K562 (cell line): ENCODE measurements at regions not wholly inside any gene's neighbourhood (a gene's known extent, or its start where the extent isn't known, plus 50 kb on each side); places are given as distances from the start of the nearest gene placed in this dataset.

Experiments used
- ATAC-seq: fragments of 200-7000 bp; cut with Tn5 transposase; 3 replicates; pipeline ENCODE4 v1.9.1; 2020; ENCODE audit warnings: moderate library complexity
- BruUV-seq: library from RNA; stranded (reverse); fragments of 400-500 nt; replicated peaks from 2 replicates; lab custom pipeline; 2021; lab: Mats Ljungman, UMichigan
- CTCF ChIA-PET: fragments of 300-600 bp; formaldehyde crosslinking; extraction: SDS; loops from one replicate; lab custom pipeline; 2021; ENCODE audit warnings: low intra/inter-chr PET ratio; lab: Yijun Ruan, JAX
- POLR2A ChIA-PET: fragments of 300-600, 350-650 bp; sonication (Branson Sonifier 250); formaldehyde crosslinking; extraction: SDS; loops from one replicate; lab custom pipeline; 2021; ENCODE audit warnings: antibody characterized with exemption, inconsistent platforms; lab: Yijun Ruan, JAX
- DNase-seq, 4 experiments: peaks; one replicate each; pipeline versions ENCODE4 v3.0.0 to v3.0.0-alpha.2; 2011 to 2018; ENCODE audit warnings: low spot score in 3 of 4, mixed read lengths in 3 of 4; ENCODE audit errors: extremely low read depth in 1 of 4
- FAIRE-seq: peaks from 2 replicates; lab custom pipeline; 2011; peaks lifted over from hg19 to GRCh38; lab: Jason Lieb, UNC
- H2AFZ ChIP-seq: 2 replicates; pipeline ENCODE4 v1.6.0; 2011; ENCODE audit warnings: low read depth, low read length, control low read depth, inconsistent platforms
- H3K27ac ChIP-seq: fragments of 200-600 bp; 3 replicates; pipeline ENCODE4 v1.8.0; 2011; ENCODE audit warnings: low read depth, mild to moderate bottlenecking, control low read depth, inconsistent platforms, low read length, moderate library complexity, mixed read lengths; ENCODE audit errors: extremely low read depth
- H3K27me3 ChIP-seq, 2 experiments: fragments of 300-600 bp in 1 of 2; 2 replicates in 1 of 2; 3 replicates in 1 of 2; pipeline versions ENCODE4 v1.6.0 to v1.8.0; 2011; ENCODE audit warnings: inconsistent platforms in 2 of 2, low read length in 2 of 2, mild to moderate bottlenecking in 1 of 2, mixed read lengths in 1 of 2, moderate library complexity in 1 of 2; ENCODE audit not compliant: control insufficient read depth in 2 of 2, insufficient read depth in 2 of 2
- H3K36me3 ChIP-seq: fragments of 300-600 bp; 3 replicates; pipeline ENCODE4 v1.8.0; 2011; ENCODE audit warnings: mild to moderate bottlenecking, low read length, inconsistent platforms; ENCODE audit not compliant: control insufficient read depth, insufficient read depth
- H3K4me1 ChIP-seq, 2 experiments: fragments of 200-600 bp in 1 of 2; replicated peaks in 1 of 2; 2 replicates in 1 of 2; 3 replicates in 1 of 2; pipeline versions ENCODE4 v1.5.1 to v1.8.0; 2011; ENCODE audit warnings: inconsistent platforms in 2 of 2, low read length in 2 of 2, mild to moderate bottlenecking in 1 of 2, mixed read lengths in 1 of 2, moderate library complexity in 1 of 2; ENCODE audit not compliant: control insufficient read depth in 2 of 2, insufficient read depth in 2 of 2
- H3K4me2 ChIP-seq: 2 replicates; pipeline ENCODE4 v1.6.1; 2011; ENCODE audit warnings: low read length, control low read depth, inconsistent platforms, mixed read lengths; ENCODE audit not compliant: insufficient read depth
- H3K4me3 ChIP-seq: fragments of 200-600 bp; sonication (generic), shearing (Covaris generic); 2 replicates; pipeline ENCODE4 v1.5.1; 2016; ENCODE audit warnings: control low read depth, inconsistent platforms
- H3K79me2 ChIP-seq: fragments of 200-600 bp; 3 replicates; pipeline ENCODE4 v1.8.0; 2011; ENCODE audit warnings: low read length, inconsistent platforms; ENCODE audit not compliant: control insufficient read depth, insufficient read depth
- H3K9ac ChIP-seq, 2 experiments: 2 replicates each; pipeline versions ENCODE4 v1.6.0 to v1.6.1; 2011; ENCODE audit warnings: low read depth in 2 of 2, low read length in 2 of 2, control low read depth in 1 of 2, inconsistent platforms in 1 of 2, mild to moderate bottlenecking in 1 of 2, mixed read lengths in 1 of 2; ENCODE audit not compliant: insufficient read depth in 1 of 2
- H3K9me1 ChIP-seq: one replicate; pipeline ENCODE4 v1.6.0; 2011; ENCODE audit warnings: inconsistent platforms, mild to moderate bottlenecking, low read length, moderate library complexity; ENCODE audit not compliant: control insufficient read depth, insufficient read depth
- H3K9me3 ChIP-seq: replicated peaks from 2 replicates; pipeline ENCODE4 v1.5.1; 2011; ENCODE audit warnings: low read depth, low read length, inconsistent platforms; ENCODE audit not compliant: control insufficient read depth, insufficient read depth
- H4K20me1 ChIP-seq: replicated peaks from 2 replicates; pipeline ENCODE4 v1.6.1; 2011; ENCODE audit warnings: low read length, inconsistent platforms, mixed read lengths; ENCODE audit not compliant: control insufficient read depth, insufficient read depth
- HMG20A ChIP-seq: fragments of 450-650 bp; formaldehyde crosslinking; conservative IDR thresholded peaks from 2 replicates; pipeline ENCODE4 v1.4.0; 2020; ENCODE audit warnings: mild to moderate bottlenecking, mixed read lengths
- MCM7 ChIP-seq, 2 experiments: fragments of 450-650 bp; IDR thresholded peaks; 2 replicates each; pipeline ENCODE4 v1.6.1; 2016 to 2018
- NFE2 ChIP-seq: IDR thresholded peaks from 2 replicates; pipeline ENCODE4 v1.6.1; 2014; ENCODE audit warnings: antibody characterized with exemption, low read depth
- PCBP1 ChIP-seq: fragments of 200-400 bp; formaldehyde crosslinking; IDR thresholded peaks from 2 replicates; pipeline ENCODE4 v1.6.1; 2018; ENCODE audit warnings: mild to moderate bottlenecking, low read depth, low read length; ENCODE audit not compliant: poor library complexity, severe bottlenecking
- PTRF ChIP-seq: fragments of 450-650 bp; IDR thresholded peaks from 2 replicates; pipeline ENCODE4 v1.6.1; 2016; ENCODE audit warnings: mild to moderate bottlenecking, missing genetic modification characterization, missing compliant biosample characterization
- RNF2 ChIP-seq: sonication (generic); IDR thresholded peaks from 2 replicates; pipeline ENCODE4 v1.6.1; 2016
- SNAPC5 ChIP-seq: fragments of 250-450 bp; sonication (Bioruptor Pico); IDR thresholded peaks from 2 replicates; pipeline ENCODE4 v1.8.0; 2021; ENCODE audit warnings: moderate library complexity, mild to moderate bottlenecking, inconsistent platforms
- STAT6 ChIP-seq: sonication (generic); formaldehyde crosslinking; IDR thresholded peaks from 2 replicates; pipeline ENCODE4 v1.8.1; 2023; ENCODE audit warnings: mild to moderate bottlenecking, missing genetic modification reagents
- THRAP3 ChIP-seq: fragments of 450-650 bp; IDR thresholded peaks from 2 replicates; pipeline ENCODE4 v1.6.1; 2016; ENCODE audit warnings: mild to moderate bottlenecking, inconsistent platforms, borderline replicate concordance
- ZC3H8 ChIP-seq: fragments of 450-650 bp; IDR thresholded peaks from 2 replicates; pipeline ENCODE4 v1.6.1; 2017
- WGBS: fragments of 100-300 bp; shearing (Covaris generic); methylation state at CpG from one replicate; pipeline ENCODE4 v1.1.6; 2016; ENCODE audit warnings: low coverage, mixed read lengths; ENCODE audit not compliant: insufficient coverage; ENCODE audit errors: missing lambda C conversion rate; 5-methylcytosine and 5-hydroxymethylcytosine counted together
- in situ Hi-C: fragments of 300-500 bp; cut with MboI; formaldehyde crosslinking; loops from 4 replicates; pipeline ENCODE4 v1.15.0; 2018; ENCODE audit warnings: inconsistent platforms, mixed read lengths
- intact Hi-C: fragments of 100-400 bp; cut with micrococcal nuclease; formaldehyde crosslinking; loops from 2 replicates; pipeline ENCODE4 v1.14.2; 2022

GRCh38 chr7:1322240-1323110 is 89.8 kb downstream of the UNCX start:
- 3% methylated on average over 30 of the region's 35 CpGs for WGBS

More at GRCh38 chr7:1322240-1323110, 89.8 kb downstream of the UNCX start:
- in situ Hi-C loops: no loop called here
- TF ChIP-seq NFE2 (no peak), PCBP1 (no peak), STAT6 (no peak), MCM7 (IDR thresholded peaks at IDR 0.05) (no peak), PTRF (tag) (no peak), RNF2 (no peak), THRAP3 (no peak), ZC3H8 (no peak), HMG20A (CRISPR knock-in tag) (no peak), SNAPC5 (CRISPR knock-in tag) (no peak)
- TF ChIP-seq, all 486 proteins: peak for 0
- Histone ChIP-seq H2AFZ (no peak overlapping the region), H3K36me3 (no peaks in the 10 kb centered on the region), H3K27ac (no peak overlapping the region), H3K9me1 (no peaks in the 10 kb centered on the region), H3K9me3 (no peaks in the 10 kb centered on the region), H3K9ac (no peak overlapping the region; a peak in 1 of 4 replicates), H3K79me2 (no peaks in the 10 kb centered on the region), H3K4me3 (no peak overlapping the region), H4K20me1 (no peaks in the 10 kb centered on the region), H3K4me1 (peaks cover 0 to 22% of the 10 kb centered on the region in 2 experiments; a peak in 2 of 5 replicates), H3K4me2 (no peak overlapping the region), H3K27me3 (peaks cover 35 to 61% of the 10 kb centered on the region in 2 experiments)
- POLR2A ChIA-PET: no interaction called here
- intact Hi-C loops: no loop called here
- no TSS peak for BruUV-seq
- ATAC-seq (no peak), FAIRE-seq (no peak), DNase-seq (no peak)
- CTCF ChIA-PET: no interaction called here
